NCI-H774 (cell line): ENCODE measurements at regions not wholly inside any gene's neighbourhood (a gene's known extent, or its start where the extent isn't known, plus 50 kb on each side); places are given as distances from the start of the nearest gene placed in this dataset.
"Not testable (repeated sequence)": the region's sequence is repeated elsewhere in the genome, so short reads cannot be mapped to it uniquely, and the experiment has no call there.

ENCODE experiments used
- DNase-seq: peaks from one replicate; lab custom pipeline; 2025; lab: John Stamatoyannopoulos, UW

GRCh38 chr1:105386489-105386888 lies 1636.8 kb downstream of the AMY1C start:
- no peak for DNase-seq

DNA sequence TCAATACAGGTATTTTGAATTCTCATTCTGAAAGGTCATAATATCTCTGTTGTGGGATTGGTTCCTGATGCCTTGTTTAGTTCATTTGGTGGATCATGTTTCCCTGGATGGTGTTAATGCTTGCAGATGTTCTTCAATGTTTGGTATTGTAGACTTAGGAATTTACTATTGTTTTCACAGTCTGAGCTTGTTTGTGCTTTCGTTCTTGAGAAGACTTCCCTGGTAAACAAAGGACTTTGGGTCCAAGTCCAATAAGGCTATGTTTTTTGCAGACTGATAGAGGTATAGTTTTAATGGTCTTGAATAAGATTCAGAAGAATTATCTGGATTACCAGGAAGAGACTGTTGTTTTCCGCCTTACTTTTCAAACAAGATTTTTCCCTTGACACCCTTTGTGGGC lies 1646.3 kb downstream of the AMY1C start:
- no peak for DNase-seq

DNA sequence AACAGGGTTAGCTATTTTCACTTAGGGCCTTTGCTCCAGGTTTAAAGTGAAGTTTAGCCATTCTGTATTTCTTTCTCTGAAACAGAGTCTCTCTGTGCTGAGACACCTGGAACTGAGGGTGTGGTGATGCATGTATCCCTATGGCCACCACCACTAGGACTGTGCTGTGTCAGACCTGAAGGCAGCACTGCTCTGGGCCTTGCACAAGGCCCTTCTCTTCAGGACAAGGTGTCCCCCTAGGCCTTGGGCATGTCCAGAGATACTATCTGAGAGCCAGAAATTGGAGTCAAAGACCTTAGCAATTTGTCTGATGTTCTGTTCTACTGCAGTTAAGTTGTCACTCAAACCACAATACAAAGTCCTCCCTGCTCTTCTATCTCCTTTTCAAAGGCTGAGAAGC lies 1649.2 kb downstream of the AMY1C start:
- no peak for DNase-seq

GRCh38 chr1:105399716-105400115 lies 1650.0 kb downstream of the AMY1C start:
- DNase-seq = no peak

- no peak for DNase-seq
These were observed 1640.2 kb upstream of the PRMT6 start for GRCh38 chr1:105416261-105416660.

- DNase-seq = no peak
These were observed 1637.4 kb upstream of the PRMT6 start for GRCh38 chr1:105419030-105419429.

DNA sequence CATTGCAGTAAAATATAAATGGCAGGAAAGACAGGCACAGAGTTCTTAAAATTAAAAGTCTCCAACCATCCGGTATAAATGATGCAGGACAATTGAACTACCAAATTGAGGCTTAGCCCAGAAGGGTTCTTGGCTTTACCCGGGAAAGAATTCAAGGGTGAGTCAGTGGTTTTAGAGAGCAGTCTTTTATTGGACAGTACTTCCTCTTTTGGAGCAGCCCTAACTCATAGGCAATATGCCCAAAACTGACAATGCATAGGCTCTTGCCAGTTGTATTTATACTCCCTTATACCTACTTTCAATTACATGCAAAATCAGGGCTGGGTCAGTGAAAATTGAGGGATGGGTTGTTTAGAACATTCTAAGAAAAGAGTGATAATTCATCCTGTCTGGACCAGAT lies 1628.9 kb upstream of the PRMT6 start:
- DNase-seq = no peak

DNA sequence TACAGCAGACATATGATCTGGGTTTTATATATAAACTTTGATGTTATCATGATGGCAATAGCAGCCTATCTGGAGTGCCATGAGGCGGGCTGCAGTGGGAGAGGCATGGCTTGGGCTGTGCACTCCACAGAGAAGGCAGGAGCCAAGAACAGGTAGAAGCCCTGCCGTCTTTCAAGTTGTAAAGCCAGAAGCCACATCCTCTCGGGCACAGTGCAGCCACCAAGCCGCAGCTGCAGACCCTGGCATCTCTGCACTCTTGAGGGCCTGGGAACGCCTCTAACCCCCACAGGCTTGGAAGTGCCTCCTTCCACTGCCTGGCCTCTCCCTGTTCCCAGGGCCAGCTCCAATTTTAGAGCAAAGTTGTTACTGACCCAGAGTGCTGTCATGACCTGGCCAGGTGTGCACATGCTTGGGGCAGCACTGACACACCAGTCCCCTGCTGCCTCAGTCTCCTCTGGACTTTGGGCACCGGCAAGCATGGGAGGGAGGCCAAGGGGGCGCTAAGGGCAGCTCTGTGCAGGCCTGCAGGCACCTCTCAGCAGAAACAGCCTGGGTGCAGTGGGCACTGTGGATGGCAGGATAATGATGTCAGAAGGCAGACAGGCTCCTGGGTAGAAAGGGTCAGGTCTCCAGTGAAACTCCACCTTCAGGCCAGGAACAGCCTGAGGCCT lies 1619.8 kb upstream of the PRMT6 start:
- DNase-seq = no peak

GRCh38 chr1:105437847-105438246 lies 1618.6 kb upstream of the PRMT6 start:
- DNase-seq = no peak

- no peak for DNase-seq
These were observed 1613.6 kb upstream of the PRMT6 start for GRCh38 chr1:105442901-105443300.

DNA sequence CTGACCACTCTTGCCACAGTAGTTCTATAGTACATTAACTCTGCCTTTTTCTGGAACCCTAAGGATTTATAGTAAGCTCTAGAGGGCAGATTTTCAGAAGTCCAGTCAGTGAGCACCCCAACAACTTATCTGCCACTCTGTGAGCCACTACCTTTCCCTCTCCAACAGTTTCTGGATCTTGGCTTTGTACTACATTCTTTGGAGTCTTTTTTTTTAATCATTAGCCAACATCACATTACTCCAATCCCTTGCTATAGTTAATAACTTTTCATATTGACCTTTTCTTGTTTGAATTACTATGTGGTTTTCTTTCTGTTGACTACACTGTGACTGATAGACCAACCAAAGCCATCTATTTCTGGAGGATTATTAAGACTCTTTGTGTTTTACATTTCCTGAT lies 1596.7 kb upstream of the PRMT6 start:
- DNase-seq = no peak

DNA sequence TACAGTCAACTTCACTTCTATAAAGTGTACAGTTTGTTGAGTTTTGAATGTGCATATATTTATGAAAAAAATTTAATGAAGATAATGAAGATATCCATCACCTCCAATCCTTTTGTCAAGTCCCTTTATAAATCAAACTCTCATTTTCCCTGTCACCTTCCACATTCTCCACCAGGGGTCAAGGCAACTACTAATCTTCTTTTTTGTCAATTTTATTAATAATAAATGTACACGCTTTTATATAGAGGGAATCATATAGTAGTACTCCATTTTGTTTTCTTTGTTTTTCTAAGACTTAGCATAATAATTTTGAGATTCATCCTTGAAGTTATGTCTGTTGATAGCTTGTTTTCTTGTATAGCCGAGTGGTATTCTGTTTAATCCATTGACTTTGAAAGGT lies 1594.2 kb upstream of the PRMT6 start:
- no peak for DNase-seq

DNA sequence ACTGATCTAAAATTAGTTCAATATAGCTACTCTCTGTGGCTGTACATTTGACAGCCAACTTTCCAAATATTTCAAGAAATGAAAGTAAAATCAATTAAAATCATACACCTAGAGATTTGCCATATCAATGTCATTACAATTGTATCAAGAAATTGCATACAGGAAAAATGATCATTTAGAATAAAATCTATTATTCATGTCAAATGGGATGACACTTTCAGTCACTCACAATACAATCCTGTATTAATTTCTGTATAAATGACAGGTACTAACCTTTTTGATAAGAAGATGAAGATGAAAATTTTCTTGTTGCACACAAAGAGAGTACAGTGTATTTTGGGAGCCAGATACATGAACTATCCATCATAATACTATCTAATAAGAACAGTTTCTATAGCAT lies 1588.9 kb upstream of the PRMT6 start:
- DNase-seq = no peak

DNA sequence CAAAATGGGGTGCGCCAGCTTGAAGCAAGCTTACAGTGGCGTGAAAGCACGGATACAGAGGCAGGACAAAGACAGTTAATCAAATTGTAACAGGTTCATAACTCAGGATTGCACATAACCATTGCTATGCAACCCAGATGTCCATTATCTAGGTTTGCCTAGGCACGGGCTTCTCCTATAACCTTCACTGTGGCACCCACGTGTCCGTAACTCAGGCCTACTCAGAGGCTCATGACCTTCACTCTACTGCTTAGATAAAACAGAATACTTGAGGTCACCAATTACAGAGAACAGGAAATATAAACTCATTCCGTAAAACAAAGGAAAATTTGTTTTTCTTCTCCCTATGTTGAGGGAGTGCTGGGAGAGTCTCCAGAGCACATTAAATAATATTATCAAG lies 1585.9 kb upstream of the PRMT6 start:
- not testable (repeated sequence) for DNase-seq

- no peak for DNase-seq
These were observed 1573.0 kb upstream of the PRMT6 start for GRCh38 chr1:105483436-105483835.

- DNase-seq = no peak
These were observed 1571.3 kb upstream of the PRMT6 start for GRCh38 chr1:105485207-105485606.

DNA sequence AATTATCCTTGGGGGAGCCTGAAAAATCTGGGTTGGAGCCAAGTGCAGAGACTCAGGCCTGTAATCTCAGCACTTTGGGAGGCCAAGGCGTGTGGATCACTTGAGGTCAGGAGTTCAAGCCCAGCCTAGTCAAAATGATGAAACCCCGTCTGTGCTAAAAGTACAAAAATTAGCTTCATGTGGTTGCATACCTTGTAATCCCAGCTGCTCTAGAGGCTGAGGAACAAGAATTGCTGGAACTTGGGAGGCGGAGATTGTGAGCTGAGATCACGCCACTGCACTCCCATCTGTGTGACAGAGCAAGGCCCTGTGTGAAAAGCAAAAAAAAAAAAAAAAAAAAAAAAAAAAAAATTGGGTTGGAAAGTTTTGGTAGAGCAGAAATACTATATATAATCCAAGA lies 1563.6 kb upstream of the PRMT6 start:
- no peak for DNase-seq

DNA sequence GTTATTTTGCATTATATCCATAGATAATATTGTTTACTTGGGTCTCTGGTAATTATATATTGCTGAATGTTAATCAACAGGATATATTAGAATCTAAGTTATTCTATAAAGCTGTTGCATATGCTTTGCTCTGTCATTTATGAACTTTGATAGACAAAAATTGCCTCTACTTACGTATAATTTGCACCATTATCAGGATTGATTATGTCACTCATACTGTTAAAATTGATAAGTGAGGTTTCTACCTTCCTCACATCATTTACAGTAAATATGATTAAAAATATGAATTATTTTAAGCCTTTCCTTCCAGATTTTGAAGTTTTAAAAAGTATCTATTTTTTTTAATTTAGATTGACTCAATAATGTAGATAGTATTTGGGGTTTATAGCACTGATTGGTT lies 1540.4 kb upstream of the PRMT6 start:
- DNase-seq = no peak

DNA sequence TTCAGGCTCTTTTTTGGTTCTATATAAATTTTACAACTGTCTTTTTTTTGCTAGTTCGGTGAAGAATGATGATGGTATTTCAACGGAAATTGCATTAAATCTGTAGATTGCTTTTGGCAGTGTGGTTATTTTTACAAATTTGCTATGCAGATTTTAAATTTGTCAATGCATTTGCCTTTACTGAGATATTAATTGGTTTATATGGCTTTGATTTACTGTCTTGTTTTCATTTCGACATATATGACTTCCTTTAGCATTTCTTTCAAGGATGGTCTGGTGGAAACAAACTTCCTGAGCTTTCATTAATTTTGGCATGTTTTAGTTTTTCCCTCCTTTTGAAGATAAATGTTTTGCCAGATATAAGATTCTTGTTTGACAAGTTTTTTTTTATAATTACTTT lies 1522.5 kb upstream of the PRMT6 start:
- DNase-seq = no peak

GRCh38 chr1:105544475-105544874 lies 1512.0 kb upstream of the PRMT6 start:
- DNase-seq = no peak

GRCh38 chr1:105556266-105556665 lies 1500.2 kb upstream of the PRMT6 start:
- no peak for DNase-seq

DNA sequence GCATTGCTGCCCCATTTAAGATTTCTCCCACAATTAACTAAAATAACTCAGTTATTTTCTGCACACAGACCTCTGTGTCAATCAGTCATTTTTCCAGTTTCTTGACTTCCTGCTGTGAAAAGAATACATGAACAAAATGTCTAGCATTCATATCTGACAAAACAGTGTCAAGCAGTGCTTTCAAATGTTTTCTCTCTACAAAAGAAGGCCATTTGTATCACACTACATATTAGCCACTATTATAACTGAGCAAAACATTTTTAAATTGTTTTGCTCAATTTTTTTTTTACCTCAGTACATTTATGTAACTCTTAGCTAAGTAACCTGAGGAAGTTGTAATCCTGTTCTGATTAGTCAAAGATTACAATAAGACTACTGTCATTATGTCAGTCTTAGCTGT lies 1498.5 kb upstream of the PRMT6 start:
- DNase-seq = no peak

DNA sequence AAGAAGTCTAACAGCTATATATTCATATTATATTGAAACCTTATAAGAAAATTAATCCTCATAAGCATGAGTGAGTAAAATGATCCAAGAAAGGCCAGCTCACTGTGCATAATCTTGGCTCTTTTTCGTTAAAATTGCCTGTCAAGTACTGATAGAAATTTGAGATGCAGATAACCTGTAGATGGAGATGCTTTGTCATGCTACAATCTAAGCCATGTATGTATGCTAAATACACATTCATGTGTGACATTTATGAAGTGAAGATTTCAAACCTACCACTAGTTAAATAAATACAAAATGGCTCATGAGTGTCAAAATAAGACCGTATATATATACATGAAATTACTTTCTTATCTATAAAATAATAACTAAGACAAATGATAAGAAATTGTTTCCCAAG lies 1491.5 kb upstream of the PRMT6 start:
- no peak for DNase-seq

DNA sequence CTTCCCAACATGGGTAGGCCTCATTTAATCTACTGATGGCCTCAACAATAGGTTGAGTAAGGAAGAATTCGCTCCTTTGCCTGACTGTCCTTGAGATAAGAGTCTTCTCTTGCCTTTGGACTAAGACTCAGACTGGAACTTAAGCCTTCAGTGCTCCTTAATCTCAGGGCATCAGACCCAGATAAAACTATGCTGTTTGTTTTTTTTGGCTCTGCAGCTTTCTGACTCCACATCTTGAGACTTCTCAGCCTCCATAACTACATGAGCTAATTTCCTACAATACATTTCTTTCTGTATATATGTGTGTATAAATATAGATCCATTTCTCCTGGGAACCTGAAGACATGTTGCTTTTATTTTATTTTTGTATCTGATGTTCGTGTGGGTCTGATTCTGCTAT lies 1470.7 kb upstream of the PRMT6 start:
- DNase-seq = no peak

DNA sequence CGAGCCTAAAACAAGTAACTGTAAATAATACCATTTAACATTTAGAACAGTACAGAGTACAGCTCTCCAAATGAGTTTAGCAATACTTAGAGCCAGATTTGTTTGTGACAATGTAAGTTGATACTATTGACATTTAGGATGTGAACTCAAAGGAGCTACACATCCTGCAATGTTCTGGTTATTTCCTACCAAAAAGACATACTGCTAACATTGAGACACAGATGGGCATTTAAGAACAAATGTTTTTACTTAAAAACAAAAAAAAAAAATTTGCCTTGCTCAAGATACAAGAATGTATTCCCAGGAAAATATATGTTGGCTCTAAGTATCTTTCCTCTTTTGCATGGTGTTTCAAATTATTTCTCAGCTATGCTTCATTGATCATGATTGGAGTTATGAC lies 1464.8 kb upstream of the PRMT6 start:
- no peak for DNase-seq
